Hepatocyte (in vitro differentiated cells): ENCODE measurements at regions not wholly inside any gene's neighbourhood (a gene's known extent, or its start where the extent isn't known, plus 50 kb on each side); places are given as distances from the start of the nearest gene placed in this dataset.

Source experiments
- CTCF ChIP-seq: fragments of 200-600 bp; sonication (generic); IDR thresholded peaks from 2 replicates; pipeline ENCODE4 v1.5.1; 2016; ENCODE audit warnings: antibody characterized with exemption, mild to moderate bottlenecking; ENCODE audit not compliant: poor library complexity
- EZH2 ChIP-seq: fragments of 200-600 bp; sonication (generic); IDR thresholded peaks from 2 replicates; pipeline ENCODE4 v1.6.1; 2016; ENCODE audit warnings: antibody characterized with exemption, mild to moderate bottlenecking, borderline replicate concordance
- EZH2phosphoT487 ChIP-seq: fragments of 200-600 bp; sonication (generic); IDR thresholded peaks from one replicate; pipeline ENCODE4 v1.6.1; 2018; ENCODE audit warnings: antibody characterized with exemption, mild to moderate bottlenecking, low read depth, moderate library complexity; ENCODE audit not compliant: unreplicated experiment, severe bottlenecking

- TF ChIP-seq CTCF (no peak), EZH2 (no peak), EZH2phosphoT487 (no peak)
Measured at GRCh38 chr17:34706029-34706428, 126.6 kb downstream of the TMEM132E start.
